Testis (tissue), 2 donors: ENCODE measurements at regions not wholly inside any gene's neighbourhood (a gene's known extent, or its start where the extent isn't known, plus 50 kb on each side); places are given as distances from the start of the nearest gene placed in this dataset.
"Not testable (repeated sequence)": the region's sequence is repeated elsewhere in the genome, so short reads cannot be mapped to it uniquely, and the experiment has no call there.

ENCODE experiments used
- POLR2A ChIP-seq: fragments of 450-650 bp; IDR thresholded peaks from one replicate; pipeline ENCODE4 v1.6.1; 2017; ENCODE audit warnings: antibody characterized with exemption, mild to moderate bottlenecking, moderate library complexity
- TF ChIP-seq, protein P1 (sequence below), 3 experiments: fragments of 450-650 bp in 2 of 3; fragments of 200-600 bp in 1 of 3; sonication (generic) in 1 of 3; IDR thresholded peaks; one replicate each; pipeline ENCODE4 v1.5.1; 2016 to 2019; ENCODE audit warnings: antibody characterized with exemption in 3 of 3, mild to moderate bottlenecking in 2 of 3, moderate library complexity in 1 of 3

DNA sequence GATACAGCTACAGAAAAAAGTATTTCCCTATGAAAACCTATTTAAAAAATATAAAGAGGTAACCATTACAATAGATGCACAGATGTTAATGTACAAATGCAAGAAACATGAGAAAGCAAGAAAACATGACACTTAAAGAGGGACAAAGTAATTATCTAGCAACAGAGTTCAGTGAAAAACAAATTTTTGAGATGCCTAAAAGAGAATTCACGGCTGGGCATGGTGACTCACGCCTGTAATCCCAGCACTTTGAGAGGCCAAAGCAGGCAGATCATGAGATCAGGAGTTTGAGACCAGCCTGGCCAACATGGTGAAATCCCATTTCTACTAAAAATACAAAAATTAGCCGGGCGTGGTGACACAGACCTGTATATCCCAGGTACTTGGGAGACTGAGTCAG is 175.0 kb upstream of the ZSWIM2 start:
- TF ChIP-seq, protein P1, sequence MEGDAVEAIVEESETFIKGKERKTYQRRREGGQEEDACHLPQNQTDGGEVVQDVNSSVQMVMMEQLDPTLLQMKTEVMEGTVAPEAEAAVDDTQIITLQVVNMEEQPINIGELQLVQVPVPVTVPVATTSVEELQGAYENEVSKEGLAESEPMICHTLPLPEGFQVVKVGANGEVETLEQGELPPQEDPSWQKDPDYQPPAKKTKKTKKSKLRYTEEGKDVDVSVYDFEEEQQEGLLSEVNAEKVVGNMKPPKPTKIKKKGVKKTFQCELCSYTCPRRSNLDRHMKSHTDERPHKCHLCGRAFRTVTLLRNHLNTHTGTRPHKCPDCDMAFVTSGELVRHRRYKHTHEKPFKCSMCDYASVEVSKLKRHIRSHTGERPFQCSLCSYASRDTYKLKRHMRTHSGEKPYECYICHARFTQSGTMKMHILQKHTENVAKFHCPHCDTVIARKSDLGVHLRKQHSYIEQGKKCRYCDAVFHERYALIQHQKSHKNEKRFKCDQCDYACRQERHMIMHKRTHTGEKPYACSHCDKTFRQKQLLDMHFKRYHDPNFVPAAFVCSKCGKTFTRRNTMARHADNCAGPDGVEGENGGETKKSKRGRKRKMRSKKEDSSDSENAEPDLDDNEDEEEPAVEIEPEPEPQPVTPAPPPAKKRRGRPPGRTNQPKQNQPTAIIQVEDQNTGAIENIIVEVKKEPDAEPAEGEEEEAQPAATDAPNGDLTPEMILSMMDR (IDR thresholded peaks at IDR 0.05): not testable (repeated sequence)
- TF ChIP-seq POLR2A: not testable (repeated sequence)
